Uterus (tissue), 3 donors: ENCODE measurements at regions not wholly inside any gene's neighbourhood (a gene's known extent, or its start where the extent isn't known, plus 50 kb on each side); places are given as distances from the start of the nearest gene placed in this dataset.

Source experiments
- DNase-seq, 2 donors: peaks; one replicate each; pipeline ENCODE4 v3.0.0-alpha.2; 2019 to 2020
- H3K27ac ChIP-seq, 2 donors: fragments of 200-600 bp; sonication (generic); 1 replicate in 1 of 2; 2 replicates in 1 of 2; pipeline ENCODE4 v1.5.1; 2016 to 2018
- H3K27me3 ChIP-seq, 2 donors: fragments of 200-600 bp; sonication (generic); one replicate each; pipeline ENCODE4 v1.5.1; 2018 to 2019; ENCODE audit warnings: control low read depth in 1 of 2
- H3K36me3 ChIP-seq, 2 donors: fragments of 200-600 bp; sonication (generic); one replicate each; pipeline ENCODE4 v1.5.1; 2019; ENCODE audit warnings: control low read depth in 1 of 2
- H3K4me1 ChIP-seq, 2 donors: fragments of 200-600 bp; sonication (generic); one replicate each; pipeline ENCODE4 v1.5.1; 2018 to 2019; ENCODE audit warnings: control low read depth in 1 of 2
- H3K4me3 ChIP-seq, 2 donors: fragments of 200-600 bp; sonication (generic); 1 replicate in 1 of 2; 2 replicates in 1 of 2; pipeline ENCODE4 v1.5.1; 2018 to 2019; ENCODE audit warnings: mild to moderate bottlenecking in 1 of 2
- H3K9me3 ChIP-seq, 2 donors: fragments of 200-600 bp; sonication (generic); one replicate each; pipeline ENCODE4 v1.5.1; 2019; ENCODE audit warnings: control low read depth in 1 of 2
- POLR2A ChIP-seq, 2 donors: fragments of 450-650 bp; IDR thresholded peaks; one replicate each; pipeline ENCODE4 v1.6.1; 2016; ENCODE audit warnings: antibody characterized with exemption in 2 of 2, mild to moderate bottlenecking in 1 of 2, moderate library complexity in 1 of 2
- intact Hi-C: fragments of 100-400 bp; cut with DNase I; formaldehyde crosslinking; loops from one replicate; pipeline ENCODE4 v1.15.1; 2023; ENCODE audit warnings: low total_unique reads
- TF ChIP-seq, protein P1 (sequence below), 4 experiments: fragments of 200-600 bp in 2 of 4; fragments of 450-650 bp in 2 of 4; sonication (generic) in 2 of 4; IDR thresholded peaks; one replicate each; pipeline ENCODE4 v1.5.1; 2016 to 2019; ENCODE audit warnings: antibody characterized with exemption in 4 of 4, mild to moderate bottlenecking in 2 of 4, moderate library complexity in 1 of 4
- donor health status: DM: yes; HTN: yes; CAD: no.

DNA sequence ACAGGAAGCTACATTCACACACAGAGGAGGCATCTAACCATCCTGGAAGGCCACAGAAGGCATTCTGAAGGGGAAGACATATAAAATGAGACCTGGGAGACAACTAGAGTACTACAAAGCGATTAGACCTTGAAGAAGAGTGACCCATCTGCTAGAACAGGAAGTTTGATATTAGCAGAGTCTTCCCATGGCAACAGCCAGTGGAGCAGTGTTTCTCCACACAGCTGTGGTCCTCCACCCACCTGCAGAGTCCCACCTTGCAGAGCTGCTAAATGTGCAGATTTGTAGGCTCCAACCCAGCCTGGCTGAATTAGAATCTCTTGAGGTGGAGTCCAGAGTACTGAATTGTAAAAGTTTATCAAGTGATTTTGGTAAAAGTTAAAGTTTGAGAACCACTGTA is 267.0 kb downstream of the CETN3 start:
- Histone ChIP-seq H3K27ac (no peak overlapping the region), H3K9me3 (no peaks in the 10 kb centered on the region), H3K4me3 (no peak overlapping the region), H3K27me3 (no peaks in the 10 kb centered on the region), H3K36me3 (no peaks in the 10 kb centered on the region), H3K4me1 (no peaks in the 10 kb centered on the region)
- TF ChIP-seq, protein P1, sequence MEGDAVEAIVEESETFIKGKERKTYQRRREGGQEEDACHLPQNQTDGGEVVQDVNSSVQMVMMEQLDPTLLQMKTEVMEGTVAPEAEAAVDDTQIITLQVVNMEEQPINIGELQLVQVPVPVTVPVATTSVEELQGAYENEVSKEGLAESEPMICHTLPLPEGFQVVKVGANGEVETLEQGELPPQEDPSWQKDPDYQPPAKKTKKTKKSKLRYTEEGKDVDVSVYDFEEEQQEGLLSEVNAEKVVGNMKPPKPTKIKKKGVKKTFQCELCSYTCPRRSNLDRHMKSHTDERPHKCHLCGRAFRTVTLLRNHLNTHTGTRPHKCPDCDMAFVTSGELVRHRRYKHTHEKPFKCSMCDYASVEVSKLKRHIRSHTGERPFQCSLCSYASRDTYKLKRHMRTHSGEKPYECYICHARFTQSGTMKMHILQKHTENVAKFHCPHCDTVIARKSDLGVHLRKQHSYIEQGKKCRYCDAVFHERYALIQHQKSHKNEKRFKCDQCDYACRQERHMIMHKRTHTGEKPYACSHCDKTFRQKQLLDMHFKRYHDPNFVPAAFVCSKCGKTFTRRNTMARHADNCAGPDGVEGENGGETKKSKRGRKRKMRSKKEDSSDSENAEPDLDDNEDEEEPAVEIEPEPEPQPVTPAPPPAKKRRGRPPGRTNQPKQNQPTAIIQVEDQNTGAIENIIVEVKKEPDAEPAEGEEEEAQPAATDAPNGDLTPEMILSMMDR (IDR thresholded peaks at IDR 0.05): no peak
- no peak for TF ChIP-seq POLR2A (IDR thresholded peaks at IDR 0.05)
- no peak for DNase-seq
- intact Hi-C loops: no loop called here

DNA sequence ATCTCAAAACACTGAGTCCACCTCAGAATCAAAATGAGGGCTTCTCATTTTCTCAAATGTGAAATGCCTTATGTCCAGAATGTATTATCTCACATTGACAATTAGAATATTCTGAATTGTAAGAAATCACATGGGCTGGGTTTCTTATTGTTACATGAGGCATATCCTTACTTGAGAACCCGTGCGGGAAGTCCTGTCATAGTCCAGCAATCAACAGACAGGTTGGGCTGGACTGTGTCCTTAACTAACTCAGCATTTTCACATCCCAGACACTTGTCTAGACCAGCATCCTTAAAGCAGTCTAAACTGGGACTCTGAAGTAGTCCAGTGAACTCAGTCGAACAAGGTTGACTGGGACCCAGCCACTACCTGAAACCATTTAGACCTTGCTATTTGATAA is 267.6 kb downstream of the CETN3 start:
- Histone ChIP-seq H3K4me3 (no peak overlapping the region), H3K36me3 (no peaks in the 10 kb centered on the region), H3K9me3 (no peaks in the 10 kb centered on the region), H3K27ac (no peak overlapping the region), H3K4me1 (no peaks in the 10 kb centered on the region), H3K27me3 (no peaks in the 10 kb centered on the region)
- DNase-seq: no peak
- intact Hi-C loops: no loop called here
- no peak for TF ChIP-seq POLR2A (IDR thresholded peaks at IDR 0.05)
- TF ChIP-seq, protein P1 (IDR thresholded peaks at IDR 0.05): no peak

DNA sequence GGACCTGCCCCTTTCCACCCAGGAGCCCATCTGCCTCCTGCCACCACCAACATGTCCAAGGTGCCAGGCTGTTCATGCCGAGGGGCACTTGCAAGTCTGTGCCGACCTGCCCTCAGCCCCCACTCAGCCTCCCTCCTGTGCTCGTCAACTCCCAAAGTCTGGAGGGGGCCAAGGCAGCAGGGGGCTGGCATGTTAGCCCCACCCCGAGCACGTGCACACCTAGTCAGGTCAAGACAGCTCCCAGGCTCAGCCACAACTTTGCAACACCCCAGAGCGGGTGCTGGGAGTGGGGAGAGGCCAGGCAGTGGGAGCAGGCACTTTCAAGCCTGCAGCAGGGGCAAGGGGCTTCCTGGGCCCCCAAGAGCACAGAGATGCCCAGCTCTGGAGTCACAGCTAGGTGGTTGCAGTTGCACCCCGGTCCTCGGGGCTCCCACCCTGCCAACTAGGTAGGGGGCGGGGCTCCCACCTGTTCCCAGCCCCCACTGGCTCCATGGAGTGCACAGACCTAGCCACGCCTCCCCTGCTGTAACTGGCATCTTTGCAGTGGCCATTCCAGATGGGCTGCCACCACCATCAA is 272.5 kb downstream of the CETN3 start:
- no peak for DNase-seq
- H3K9me3 ChIP-seq: no peaks in the 10 kb centered on the region
- H3K36me3 ChIP-seq: no peaks in the 10 kb centered on the region
- H3K4me1 ChIP-seq: peaks cover 0 to 12% of the 10 kb centered on the region in 2 donors
- no peak for TF ChIP-seq POLR2A (IDR thresholded peaks at IDR 0.05)
- TF ChIP-seq, protein P1 (IDR thresholded peaks at IDR 0.05): no peak
- intact Hi-C loops: no loop called here
- no peaks in the 10 kb centered on the region for H3K27me3 ChIP-seq
- no peak overlapping the region for H3K4me3 ChIP-seq
- H3K27ac ChIP-seq: no peak overlapping the region

DNA sequence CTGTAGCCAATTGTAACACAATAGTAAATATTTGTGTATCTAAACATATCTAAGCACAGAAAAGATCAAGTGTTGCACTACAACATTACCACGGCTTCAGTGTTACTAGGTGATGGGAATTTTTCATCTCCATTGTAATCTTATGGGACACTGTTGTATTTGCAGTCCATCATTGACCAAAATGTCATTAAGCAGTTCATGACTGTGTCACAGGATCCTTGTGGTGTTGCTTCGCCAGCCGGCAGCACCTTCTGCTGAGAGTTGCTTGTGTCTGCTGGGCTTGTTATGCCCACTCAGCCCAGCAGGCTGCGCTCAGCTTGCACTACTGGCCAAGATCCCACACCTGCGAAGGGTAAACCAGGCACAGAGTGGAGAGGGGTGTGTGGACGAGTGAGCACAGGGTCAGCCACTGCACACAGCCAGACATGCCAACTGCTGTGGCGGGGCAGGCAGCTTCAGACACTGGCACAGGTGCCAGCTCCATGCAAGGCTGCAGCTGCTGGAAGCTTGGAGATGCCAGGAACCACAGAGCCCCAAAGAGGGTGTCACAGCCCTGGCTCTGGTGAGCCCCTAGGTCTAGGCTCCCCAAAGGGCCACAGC is 273.7 kb downstream of the CETN3 start:
- Histone ChIP-seq H3K9me3 (no peaks in the 10 kb centered on the region), H3K36me3 (no peaks in the 10 kb centered on the region), H3K27ac (peak overlapping the region; percentile 70 to 84), H3K27me3 (no peaks in the 10 kb centered on the region), H3K4me1 (peaks cover 0 to 12% of the 10 kb centered on the region in 2 donors), H3K4me3 (no peak overlapping the region)
- DNase-seq: no peak
- TF ChIP-seq POLR2A (IDR thresholded peaks at IDR 0.05): no peak
- TF ChIP-seq, protein P1 (IDR thresholded peaks at IDR 0.05): no peak
- intact Hi-C loops: no loop called here

DNA sequence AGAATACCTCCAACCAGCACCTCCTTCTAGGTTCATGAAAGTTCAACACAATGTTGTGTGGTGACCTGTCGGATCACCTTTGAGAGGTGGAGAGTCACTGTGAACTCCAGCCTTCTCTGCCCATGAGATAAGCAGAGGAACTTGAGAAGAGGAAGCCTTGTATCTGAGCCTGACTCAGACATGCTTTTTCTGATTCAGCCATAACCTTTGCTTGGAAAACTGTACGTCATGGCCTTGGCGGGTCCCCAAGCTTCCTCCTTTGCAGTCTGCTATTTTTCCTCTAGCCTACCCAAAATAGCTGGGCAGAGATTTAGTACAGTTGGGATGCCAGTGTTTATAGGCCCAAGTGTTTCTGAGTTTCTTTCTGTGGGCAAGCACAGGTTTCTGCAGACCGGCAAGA is 274.7 kb downstream of the CETN3 start:
- intact Hi-C loops: no loop called here

More for the DNA sequence above, 274.7 kb downstream of the CETN3 start:
- peak; percentile 80 to 87 for DNase-seq
- Histone ChIP-seq H3K4me3 (no peak overlapping the region), H3K36me3 (no peaks in the 10 kb centered on the region), H3K9me3 (no peaks in the 10 kb centered on the region), H3K27ac (peak overlapping the region; percentile 70 to 84), H3K4me1 (peaks cover 0 to 12% of the 10 kb centered on the region in 2 donors), H3K27me3 (no peaks in the 10 kb centered on the region)
- TF ChIP-seq, protein P1 (IDR thresholded peaks at IDR 0.05): no peak
- TF ChIP-seq POLR2A (IDR thresholded peaks at IDR 0.05): no peak
